ENCODE measurements at regions not wholly inside any gene's neighbourhood (a gene's known extent, or its start where the extent isn't known, plus 50 kb on each side); places are given as distances from the start of the nearest gene placed in this dataset.
A peak's percentile ranks its signal among the peaks of the same experiment; 100 is the strongest.

- DNase-seq (ENCODE audit: low read depth in 2 of 2), result no peak
These were observed 61.0 kb downstream of the MRGPRX1 start for GRCh38 chr11:18878211-18878610.

- DNase-seq (ENCODE audit: low read depth in 2 of 2), result no peak
These were observed 73.3 kb downstream of the MRGPRX1 start for GRCh38 chr11:18865951-18866350.

GRCh38 chr11:18865261-18865660, 73.7 kb upstream of the PTPN5 start:
- DNase-seq (ENCODE audit: low read depth in 2 of 2), result no peak

- DNase-seq (ENCODE audit: low read depth in 2 of 2), result no peak
These were observed 61.6 kb upstream of the PTPN5 start for GRCh38 chr11:18853086-18853720.

GRCh38 chr11:18849406-18849805, 57.8 kb upstream of the PTPN5 start:
- no peak for DNase-seq (ENCODE audit: low read depth in 2 of 2)

GRCh38 chr11:18844753-18845367, 53.3 kb upstream of the PTPN5 start:
- peak in 1 of 2 experiments; percentile 2 for DNase-seq (ENCODE audit: low read depth in 2 of 2)
